ENCODE measurements at regions not wholly inside any gene's neighbourhood (a gene's known extent, or its start where the extent isn't known, plus 50 kb on each side); places are given as distances from the start of the nearest gene placed in this dataset.

- TF ChIP-seq CTCF (IDR thresholded peaks at IDR 0.05; ENCODE audit: borderline replicate concordance, insufficient read depth, low read depth, low read length), result no peak
- H3K4me3 ChIP-seq (ENCODE audit: low read depth, low read length), result no peak overlapping the region
Measured at GRCh38 chr6:87869064-87869905, 167.3 kb upstream of the AKIRIN2 start.

GRCh38 chr6:87860902-87861301 lies 158.9 kb upstream of the AKIRIN2 start:
- H3K4me3 ChIP-seq (ENCODE audit: low read depth, low read length), result no peak overlapping the region
- no peak for TF ChIP-seq CTCF (IDR thresholded peaks at IDR 0.05; ENCODE audit: borderline replicate concordance, insufficient read depth, low read depth, low read length)

- H3K4me3 ChIP-seq (ENCODE audit: low read depth, low read length), result no peak overlapping the region
- TF ChIP-seq CTCF (IDR thresholded peaks at IDR 0.05; ENCODE audit: borderline replicate concordance, insufficient read depth, low read depth, low read length), result no peak
Measured at GRCh38 chr6:87858440-87858839, 156.4 kb upstream of the AKIRIN2 start.

GRCh38 chr6:87851674-87852299 lies 149.8 kb upstream of the AKIRIN2 start:
- TF ChIP-seq CTCF (IDR thresholded peaks at IDR 0.05; ENCODE audit: borderline replicate concordance, insufficient read depth, low read depth, low read length), result no peak
- no peak overlapping the region for H3K4me3 ChIP-seq (ENCODE audit: low read depth, low read length)

GRCh38 chr6:87848616-87849015 lies 146.6 kb upstream of the AKIRIN2 start:
- no peak overlapping the region for H3K4me3 ChIP-seq (ENCODE audit: low read depth, low read length)
- no peak for TF ChIP-seq CTCF (IDR thresholded peaks at IDR 0.05; ENCODE audit: borderline replicate concordance, insufficient read depth, low read depth, low read length)

- TF ChIP-seq CTCF (IDR thresholded peaks at IDR 0.05; ENCODE audit: borderline replicate concordance, insufficient read depth, low read depth, low read length), result no peak
- H3K4me3 ChIP-seq (ENCODE audit: low read depth, low read length), result no peak overlapping the region
Measured at GRCh38 chr6:87847830-87848210, 145.8 kb upstream of the AKIRIN2 start.
